ENCODE measurements at regions not wholly inside any gene's neighbourhood (a gene's known extent, or its start where the extent isn't known, plus 50 kb on each side); places are given as distances from the start of the nearest gene placed in this dataset.

- TF ChIP-seq CTCF (IDR thresholded peaks at IDR 0.05) (no peak), POLR2A (IDR thresholded peaks at IDR 0.05) (no peak)
Measured at GRCh38 chr7:48992816-48993215, 68.5 kb downstream of the CDC14C start.
